ENCODE measurements at regions not wholly inside any gene's neighbourhood (a gene's known extent, or its start where the extent isn't known, plus 50 kb on each side); places are given as distances from the start of the nearest gene placed in this dataset.

DNA sequence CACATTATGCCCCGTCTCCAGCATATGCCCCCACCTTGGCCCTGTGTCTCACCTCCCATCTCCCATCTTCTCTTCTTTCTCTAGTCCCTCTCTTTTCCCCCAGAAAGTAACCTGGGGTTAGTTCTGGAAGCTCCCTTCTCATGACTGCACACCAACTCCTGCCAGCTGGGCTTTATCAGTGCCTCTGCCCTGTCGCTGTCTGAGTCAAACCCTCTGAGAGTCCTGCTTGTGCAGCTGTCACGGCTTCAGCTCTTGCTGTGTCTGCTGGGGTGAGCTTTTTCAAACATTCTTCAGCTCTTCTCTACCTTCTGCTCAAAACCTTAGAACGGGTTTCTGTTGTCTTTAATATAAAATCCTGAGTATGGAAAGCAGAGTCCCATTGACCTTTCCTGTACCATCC, 304.5 kb upstream of the B3GAT1 start:
- no peak for DNase-seq

DNA sequence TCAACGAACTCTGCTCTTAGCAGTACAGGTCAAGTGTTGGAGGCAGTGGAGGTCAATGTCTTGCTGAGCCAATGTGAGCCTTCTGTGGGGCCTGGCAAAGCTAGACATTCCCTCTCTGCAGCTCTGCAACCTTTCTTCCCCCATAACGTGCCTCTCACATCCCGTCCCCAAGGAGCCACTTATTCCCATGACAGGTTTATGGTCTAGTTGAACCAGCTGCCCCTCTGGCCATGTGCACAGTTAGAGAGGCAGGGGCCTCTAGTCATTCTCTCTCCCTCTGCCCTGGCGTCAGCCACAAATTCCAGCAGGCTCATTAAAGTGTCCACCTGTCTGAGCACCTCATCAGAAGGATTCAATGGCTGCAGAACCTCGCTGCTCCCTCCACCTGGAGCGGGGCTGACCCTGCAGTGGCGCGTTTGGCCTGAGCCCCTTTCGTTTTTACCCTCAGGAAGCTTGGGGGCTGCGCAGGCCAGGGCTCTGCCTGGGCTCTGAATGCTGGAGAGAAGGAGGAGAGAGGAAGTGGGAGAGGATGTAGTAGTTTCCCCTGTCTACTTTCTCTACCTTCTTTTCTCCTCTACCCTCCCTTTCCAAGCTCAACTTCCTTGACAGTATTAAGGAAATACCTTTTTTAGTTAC, 302.1 kb upstream of the B3GAT1 start:
- DNase-seq: no peak

DNA sequence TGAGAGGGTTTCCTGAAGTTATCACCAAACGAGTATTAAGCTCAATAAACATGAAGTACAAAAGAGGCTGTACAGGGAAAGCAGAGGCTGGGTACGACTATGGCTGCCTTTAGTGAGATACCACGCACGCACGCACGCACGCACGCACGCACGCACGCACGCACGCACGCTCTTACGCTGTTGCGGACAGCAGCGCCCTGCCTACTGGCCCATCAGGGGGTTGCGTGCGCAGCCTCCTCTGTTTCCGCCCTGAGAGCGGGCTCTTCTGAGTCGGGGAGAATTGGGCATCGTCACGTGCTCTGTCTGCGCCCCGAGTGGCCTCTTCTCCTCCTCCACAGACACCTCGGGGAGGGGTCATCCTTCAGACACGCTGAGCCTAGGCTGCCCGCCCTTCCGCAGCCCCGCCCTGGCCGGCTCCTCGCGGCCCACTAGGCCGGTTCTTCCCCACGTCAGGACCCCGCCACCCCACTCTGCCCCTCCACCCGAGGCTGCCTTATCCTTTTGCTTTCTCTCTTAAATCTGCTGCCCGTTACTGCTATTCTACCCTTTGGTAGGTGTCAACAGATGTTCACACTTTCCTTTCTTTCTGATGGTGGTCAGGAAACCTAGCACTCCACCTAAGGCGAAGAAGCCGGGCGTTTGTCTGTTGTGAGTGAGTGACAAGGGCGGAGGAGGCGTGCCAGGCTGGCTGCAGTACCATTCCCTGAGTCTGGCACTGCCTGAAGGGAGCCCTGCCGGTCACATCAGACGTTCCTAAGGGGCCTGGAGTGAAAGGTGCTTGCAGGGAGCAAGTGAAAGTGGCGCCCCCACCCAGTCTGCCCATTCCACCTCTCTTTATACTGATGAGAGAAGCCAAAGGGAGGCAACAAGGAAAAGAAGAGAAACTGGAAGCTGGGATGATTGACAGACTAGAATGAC, 300.4 kb upstream of the B3GAT1 start:
- no peak for DNase-seq

DNA sequence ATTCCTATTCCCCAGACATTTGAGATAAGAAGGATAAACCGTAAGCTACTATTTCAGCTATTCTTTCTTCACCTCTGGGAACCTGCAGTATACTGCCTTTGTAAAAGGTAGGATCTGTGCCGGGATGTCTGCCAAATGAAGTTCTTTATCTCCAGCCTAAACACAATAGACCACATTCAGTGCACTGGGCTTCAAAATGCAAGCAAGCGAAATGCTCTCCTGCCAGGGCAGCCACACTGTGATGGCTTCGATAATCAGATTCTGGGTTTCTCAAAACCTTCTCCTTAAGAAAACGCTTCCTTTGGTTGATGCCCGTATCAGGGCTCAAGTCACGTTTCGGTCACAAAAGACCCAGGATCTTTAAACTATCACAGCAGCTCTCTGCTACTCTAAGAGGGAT, 299.5 kb upstream of the B3GAT1 start:
- DNase-seq: no peak

DNA sequence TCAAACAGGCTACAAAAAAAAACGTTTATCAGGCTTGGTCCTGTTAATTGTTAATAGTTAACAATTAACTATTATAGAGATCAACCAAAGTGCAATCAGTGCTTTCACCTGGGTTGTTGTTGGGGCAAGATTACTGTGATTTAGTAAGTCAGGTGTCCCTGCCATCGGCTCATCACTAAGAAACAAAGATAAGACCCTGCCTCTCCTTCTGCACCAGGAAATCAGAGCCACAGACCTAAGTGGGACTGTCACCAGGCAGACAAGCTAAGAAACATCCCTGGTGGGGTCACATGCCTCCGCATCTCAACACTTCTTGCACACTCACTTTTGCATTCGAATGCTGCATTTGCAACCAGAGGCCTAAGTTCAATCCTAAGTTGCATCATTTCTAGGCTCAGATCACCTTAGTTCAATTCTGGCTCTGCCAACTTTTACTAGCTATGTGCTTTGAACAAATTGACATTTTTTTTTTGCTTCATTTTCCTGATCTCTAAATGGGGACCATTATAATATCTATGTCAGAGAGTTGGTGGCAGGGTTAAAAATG, 298.9 kb upstream of the B3GAT1 start:
- DNase-seq: no peak

DNA sequence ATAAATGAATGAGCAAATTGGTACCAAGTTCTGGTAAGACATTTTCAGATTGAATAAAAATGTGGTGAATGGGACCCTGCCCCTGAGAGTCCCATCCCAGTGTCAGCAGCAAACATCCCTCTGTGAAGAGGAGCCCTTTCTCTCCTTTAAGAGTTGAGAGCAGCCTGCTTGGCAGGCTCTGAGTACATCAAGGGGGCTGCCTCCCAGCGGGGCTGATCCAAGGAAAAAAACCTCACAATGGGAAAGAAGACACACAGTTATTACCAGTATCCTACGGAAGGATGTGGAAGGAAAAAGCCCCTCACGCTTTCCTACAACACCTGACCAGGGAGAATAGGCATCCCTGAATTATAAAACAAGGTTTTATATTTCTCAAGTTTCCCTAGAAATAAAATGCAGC, 293.8 kb upstream of the B3GAT1 start:
- no peak for DNase-seq

DNA sequence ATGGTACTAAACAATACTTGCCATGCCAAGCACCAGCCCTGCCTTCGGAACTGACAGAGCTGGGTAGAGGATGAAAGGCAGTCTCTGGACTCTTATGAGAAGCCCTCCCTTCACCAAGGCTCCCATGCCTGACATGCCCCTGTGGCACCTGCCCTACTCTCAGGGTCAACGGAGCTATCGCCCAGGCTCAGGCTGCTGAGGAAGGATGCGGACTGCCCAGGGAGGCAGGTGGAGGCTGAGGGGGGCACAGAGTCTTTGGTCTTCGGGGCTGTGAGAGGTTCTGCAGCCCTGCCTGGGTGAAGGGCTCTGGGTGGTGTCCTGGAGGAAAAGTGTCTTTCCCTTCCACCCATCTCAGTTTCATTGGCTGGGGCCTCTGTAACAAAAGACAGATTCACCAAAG, 290.8 kb upstream of the B3GAT1 start:
- no peak for DNase-seq

DNA sequence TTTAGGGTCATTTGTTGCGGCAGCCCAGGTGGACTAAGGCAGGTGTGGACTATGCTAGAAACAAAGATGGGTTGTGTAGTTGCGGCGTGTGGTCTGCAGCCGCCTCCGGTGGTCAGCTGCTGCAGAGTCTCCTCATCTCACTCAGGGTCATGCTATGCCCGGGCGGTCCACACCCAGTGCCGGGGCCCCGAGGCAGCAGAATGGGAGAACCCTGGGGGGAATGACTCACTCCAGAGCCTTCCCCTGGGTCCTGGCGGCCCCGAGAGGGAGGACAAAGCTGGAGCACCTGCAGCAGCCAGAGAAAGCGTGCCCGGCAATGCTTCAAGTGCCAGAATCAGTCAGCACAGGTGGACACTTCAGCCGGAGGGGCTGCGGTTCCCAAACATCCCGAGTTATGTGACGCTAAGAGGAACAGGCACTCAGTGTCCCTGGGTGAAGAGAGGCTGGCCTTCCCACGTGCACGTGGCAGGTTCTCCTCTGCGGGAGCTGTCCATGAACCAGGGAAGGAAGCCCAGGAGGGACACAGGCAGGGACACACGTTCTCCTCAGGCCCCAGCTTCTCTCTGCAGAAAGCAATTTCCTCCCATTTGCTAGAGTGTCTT, 289.6 kb upstream of the B3GAT1 start:
- no peak for DNase-seq

DNA sequence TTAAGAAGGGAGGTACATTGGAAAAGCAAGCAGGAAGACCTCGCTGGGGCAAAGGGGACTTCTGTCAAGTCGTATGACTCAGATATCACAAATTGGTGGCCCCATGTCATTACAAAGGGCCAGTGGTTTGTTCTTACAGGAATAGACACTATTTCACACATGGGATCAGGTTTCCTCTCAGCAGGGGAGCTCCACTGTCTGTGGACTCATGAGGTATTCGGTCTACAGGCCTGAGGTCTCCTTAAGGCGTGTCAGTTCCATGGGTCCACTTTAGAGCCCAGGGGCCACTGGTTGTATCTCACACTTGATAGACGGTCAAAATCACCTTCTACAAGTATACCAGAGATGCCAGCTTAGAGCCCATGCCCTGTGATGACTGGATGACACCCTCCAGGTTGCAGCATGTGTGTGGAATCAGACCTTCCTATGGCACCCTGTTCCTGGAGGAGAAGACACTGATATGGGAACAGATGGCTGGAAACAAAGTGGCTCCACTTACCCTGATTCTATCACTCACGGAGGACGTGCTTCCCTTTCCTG, 288.1 kb upstream of the B3GAT1 start:
- no peak for DNase-seq

DNA sequence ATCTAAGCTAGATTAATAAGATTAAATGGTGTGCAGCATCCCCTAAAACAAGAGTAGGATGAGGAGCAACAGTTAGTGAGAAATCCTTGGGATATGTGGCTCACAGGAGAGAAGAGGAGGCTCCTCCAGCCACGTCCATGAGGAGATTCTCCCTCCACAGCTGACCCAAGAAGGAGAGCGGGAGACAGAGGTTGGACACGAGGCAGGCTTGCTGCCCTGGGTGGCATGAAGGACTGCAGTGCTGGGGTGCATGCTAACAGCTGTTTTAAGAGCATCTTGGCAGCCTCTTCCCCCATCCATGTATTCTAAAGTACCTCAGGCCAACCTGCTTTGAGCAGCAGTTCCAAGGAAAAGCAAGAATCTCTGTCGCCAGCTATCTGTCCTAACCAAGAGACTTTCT, 284.4 kb upstream of the B3GAT1 start:
- DNase-seq: no peak

DNA sequence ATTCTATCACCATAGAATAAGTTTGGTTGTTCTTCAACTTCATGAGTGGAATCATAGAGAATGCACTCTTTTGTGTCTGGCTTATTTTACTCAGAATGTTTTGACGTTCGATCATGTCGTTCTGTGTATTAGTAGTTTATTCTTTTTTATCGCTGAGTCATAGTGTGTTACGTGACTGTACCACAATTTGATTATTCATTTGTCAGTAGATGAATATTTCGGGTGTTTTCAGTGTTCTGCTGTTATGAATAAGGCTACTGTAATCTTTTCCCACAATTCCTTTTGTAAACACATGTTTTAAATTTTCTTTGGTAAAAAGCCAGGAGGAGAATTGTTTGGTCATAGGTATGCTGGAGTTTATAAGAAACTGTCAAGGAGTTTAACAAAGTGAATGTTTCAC, 279.9 kb upstream of the B3GAT1 start:
- no peak for DNase-seq

DNA sequence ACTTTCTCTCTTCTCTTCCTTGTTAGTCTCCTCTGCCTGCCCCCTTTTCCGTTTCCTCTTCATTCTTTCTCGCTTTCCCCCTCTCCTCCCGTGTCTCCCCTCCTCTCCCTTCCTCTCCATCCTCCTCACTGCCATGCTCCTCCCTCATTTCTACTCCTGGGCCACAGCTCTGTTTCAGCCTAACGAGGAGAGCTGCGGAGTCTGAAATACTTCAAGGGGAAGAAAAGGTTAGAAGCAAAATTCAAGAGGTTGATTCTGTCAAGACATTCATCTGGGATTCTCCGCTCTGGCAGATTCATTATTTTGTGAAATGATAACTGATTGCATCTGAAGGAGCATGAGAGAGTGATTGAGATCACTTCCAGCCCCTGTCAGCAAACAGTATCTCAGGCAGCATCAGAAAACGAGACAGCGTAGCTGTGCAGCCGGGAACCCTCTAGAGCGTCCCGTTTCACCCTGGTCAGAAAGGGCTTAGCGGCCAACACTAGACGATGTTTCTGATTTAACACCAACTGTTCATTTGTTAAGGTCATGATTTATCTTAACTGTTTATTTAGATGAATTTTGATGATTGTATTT, 279.3 kb upstream of the B3GAT1 start:
- no peak for DNase-seq

DNA sequence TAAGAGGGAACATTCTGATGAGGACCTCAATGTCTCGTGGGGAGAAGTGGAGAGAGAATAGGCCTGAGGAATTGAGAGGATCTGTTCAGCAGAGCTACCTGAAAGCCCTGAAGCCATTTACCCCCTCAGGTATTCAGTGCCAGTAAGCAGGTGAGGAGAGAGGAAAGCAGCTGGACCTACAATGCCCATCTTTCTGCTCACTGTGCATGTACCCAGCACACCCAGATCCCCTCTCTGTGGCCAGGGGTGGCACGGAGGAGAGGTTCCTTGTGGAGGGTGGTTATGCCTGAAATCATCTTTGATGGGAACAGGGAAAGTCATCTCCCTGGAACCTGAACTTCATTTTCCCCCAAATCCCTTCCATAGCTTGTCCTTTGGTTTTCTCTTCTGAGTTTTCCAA, 277.8 kb upstream of the B3GAT1 start:
- no peak for DNase-seq

DNA sequence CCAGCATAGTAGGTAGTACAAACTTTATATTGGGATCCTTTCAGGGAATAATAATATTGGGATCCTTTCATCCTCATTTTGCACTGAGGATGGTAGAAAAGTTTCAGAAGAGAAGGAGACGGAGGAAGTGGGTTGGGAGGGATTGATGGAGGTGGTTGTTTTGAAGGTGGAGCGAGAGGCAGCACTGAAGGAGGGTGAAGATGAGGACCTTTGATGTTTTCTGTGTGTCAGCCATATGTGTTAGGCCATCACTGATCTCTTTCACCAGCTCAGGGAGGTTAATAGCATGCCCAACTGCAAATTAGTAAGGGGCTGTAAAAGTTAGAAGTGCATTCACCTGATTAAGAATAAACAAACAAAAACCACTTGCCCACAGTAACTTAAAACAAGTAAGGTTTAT, 275.5 kb upstream of the B3GAT1 start:
- no peak for DNase-seq

DNA sequence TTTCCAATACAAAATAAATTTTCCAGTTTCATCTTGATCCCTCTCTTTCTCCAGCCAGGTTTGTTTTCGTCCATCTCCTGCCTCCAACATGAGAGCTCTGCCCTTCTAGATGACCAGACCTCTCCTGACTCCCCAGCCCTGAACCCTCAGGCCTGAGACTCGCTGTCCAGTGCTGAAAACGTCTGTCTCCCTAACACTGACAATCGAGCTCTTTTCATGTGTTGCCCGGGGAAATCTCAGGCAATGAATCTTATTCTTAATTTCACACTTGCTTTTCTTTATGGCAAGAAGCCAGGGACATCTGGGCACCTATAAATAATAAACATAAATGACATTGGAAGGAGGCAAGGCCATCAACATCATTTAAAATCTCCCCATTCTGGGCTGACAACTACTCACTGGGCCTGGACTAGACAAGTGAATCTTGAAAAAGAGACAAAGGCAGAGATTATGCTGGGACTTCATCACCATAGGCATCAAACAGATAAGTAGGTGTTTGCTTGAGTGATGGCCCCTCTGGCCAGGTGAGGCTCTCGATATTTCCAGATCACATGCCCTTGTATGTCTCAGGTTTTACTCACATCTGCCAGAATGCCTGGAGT, 274.5 kb upstream of the B3GAT1 start:
- DNase-seq: no peak

DNA sequence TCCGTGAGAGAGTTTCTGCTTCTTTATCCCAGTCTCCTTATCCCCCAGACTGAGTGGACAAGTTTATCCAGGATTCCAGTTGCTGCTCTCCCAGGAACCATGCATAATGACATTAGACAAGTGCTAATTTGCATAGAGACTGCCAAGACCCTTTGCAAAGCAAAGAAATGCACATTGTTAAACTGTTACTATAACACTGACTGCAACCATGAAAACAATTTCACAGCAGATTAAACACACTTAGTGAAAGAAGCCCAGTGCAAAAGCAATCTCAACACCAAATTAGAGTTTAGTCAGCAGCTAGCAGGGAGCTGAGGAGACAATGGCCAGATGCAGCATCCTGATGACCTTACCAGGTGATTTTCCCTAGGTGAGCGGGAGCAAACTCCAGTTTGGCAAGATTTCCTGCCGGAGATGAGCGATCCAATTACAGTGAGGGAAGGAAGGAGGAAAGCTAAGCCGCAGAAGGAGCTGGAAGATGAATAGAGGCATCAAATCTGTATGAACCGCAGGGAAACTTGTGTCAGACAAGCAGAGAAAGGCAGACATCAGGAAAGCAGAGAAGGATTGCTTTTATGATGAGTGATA, 273.8 kb upstream of the B3GAT1 start:
- no peak for DNase-seq

DNA sequence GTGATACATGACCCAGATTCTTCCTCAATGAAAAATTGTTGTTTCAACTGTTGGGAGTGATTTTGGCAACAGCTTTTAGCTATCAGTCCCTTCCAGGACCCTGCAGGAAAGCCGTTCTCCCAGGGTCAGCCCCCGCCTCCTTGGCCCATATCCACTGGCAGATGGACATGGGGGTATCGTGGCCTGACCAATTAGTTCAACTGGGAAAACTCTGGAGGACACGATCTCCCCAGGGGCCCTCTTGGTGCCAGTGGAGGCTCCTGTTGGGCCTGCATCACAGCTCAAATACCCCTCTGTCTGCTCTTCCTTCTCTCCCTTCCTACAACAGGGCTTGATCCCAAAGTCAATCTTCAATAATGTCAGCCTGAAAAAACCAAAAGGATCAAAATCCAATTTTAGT, 272.5 kb upstream of the B3GAT1 start:
- no peak for DNase-seq

DNA sequence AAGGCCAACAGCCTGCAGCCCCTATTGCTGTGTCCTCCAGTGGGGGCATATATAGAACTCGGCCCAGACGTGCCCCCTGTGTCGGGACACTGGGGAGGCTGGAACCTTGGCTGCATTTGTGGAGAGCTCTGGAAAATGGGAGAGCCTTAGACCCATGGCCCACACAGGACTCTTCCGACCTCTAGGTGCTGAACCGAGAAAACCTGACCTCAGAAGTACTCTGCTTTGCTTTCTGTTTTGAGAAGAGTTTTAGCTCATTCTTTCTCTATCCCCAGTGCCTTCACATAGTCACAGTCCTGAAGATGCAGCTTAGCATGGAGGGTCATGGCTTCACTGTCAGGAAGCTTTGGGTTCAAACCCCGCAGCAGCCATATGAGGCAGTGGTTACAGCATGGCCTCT, 271.8 kb upstream of the B3GAT1 start:
- DNase-seq: no peak

DNA sequence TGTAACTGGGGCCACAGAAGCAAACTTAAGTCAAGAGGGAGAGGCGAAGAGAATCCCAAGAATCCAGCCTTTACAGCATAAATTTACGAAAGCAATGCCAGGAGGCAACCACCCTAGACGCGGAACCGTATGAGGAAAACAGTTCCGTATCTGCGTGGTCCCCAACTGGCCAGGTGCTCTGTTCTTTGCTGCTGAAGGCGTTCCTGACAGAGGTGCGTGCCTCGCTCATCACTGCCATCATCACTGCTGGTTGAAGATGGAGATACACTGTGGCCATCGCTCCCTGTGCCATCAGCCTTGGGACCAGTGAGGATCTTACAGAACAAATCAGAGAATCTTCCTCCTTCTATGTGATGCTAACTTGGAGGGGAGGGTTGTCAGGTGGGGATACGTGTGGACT, 270.5 kb upstream of the B3GAT1 start:
- no peak for DNase-seq

DNA sequence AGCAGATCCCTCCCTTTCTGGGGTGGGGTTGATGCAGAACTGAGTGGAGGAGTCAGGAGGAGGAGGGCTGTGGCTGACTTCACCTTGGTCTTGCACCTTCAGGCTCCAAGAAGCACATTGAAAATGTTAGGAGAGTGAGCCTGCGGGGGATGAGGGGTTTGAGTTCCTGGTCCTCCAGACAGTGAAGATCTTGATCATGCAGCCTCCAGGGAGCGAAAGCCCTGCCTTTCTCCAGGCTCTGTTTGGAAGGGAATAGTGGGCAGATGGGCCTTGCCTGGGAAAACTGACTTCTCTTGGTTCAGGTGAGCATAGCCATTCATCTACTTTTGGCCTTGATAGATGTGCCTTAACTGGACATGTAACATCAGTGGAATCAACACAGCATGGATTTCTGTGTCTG, 267.6 kb upstream of the B3GAT1 start:
- DNase-seq: no peak

DNA sequence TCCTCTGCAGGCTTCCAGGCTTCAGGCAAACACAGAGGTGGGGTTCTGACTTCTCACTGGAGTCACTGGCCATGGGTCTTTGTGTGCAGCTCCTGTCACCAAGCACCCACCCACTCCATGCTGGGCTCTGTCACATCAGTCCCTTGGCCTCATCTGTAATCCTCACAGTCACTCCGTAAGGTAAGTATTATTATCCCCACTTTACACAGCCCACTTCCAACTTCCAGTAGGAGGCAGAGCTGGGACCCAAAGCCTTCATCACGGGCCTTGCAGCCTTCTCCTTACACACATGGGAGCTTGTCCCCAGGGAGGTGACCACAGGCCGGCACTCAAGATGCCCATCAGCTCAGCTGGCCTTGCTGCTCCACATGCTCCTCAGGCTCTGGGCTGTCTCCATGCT, 266.7 kb upstream of the B3GAT1 start:
- DNase-seq: no peak

DNA sequence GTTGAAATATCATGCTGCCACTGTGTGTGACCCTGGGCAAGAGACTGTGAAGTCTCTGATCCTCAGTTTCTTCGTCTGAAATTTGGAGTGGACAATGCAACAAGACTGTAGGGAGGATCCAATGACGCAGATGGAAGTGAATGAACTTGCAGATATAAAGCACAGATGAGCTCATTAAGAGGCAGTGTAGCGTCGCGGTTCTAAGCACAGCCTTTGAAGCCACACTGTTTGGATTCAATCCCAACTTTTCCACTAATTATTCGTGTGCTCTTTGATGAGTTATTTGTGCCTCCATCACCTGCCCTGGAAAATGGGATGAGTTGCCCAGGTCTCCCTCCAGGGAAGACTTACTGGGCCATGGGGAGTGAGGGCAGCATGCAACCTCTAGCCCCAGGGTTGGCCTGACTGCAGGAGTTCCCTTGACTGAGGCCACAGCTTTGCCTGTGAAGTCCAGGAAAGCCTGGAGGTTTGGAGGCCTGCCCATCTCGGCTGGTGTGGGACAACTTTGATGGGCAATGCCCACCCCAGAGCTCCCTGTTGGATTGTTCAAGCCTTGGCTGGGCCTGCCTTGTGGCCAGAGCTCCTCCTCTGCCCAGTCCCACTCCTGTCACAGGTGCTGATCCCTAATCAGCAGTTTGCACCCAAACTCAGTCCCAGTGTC, 266.0 kb upstream of the B3GAT1 start:
- no peak for DNase-seq
